GM21447 (cell line): ENCODE measurements at regions not wholly inside any gene's neighbourhood (a gene's known extent, or its start where the extent isn't known, plus 50 kb on each side); places are given as distances from the start of the nearest gene placed in this dataset.
"Not testable (repeated sequence)": the region's sequence is repeated elsewhere in the genome, so short reads cannot be mapped to it uniquely, and the experiment has no call there.

Source experiments
- ATAC-seq: cut with Tn5 transposase; IDR thresholded peaks from one replicate; pipeline ENCODE4 v1.9.1; 2021; ENCODE audit not compliant: unreplicated experiment

GRCh38 chr15:20348291-20348899 is 193.2 kb downstream of the GOLGA6L6 start:
- no peak for ATAC-seq

GRCh38 chr15:20346082-20346805 is 195.4 kb downstream of the GOLGA6L6 start:
- ATAC-seq = no peak

- ATAC-seq = no peak
These were observed 196.1 kb downstream of the GOLGA6L6 start for GRCh38 chr15:20345401-20345958.

GRCh38 chr15:20344601-20345400 is 196.8 kb downstream of the GOLGA6L6 start:
- no peak for ATAC-seq

GRCh38 chr15:20343395-20344211 is 198.0 kb downstream of the GOLGA6L6 start:
- not testable (repeated sequence) for ATAC-seq

GRCh38 chr15:20342601-20343394 is 198.8 kb downstream of the GOLGA6L6 start:
- not testable (repeated sequence) for ATAC-seq

- no peak for ATAC-seq
These were observed 199.5 kb downstream of the GOLGA6L6 start for GRCh38 chr15:20341901-20342600.

GRCh38 chr15:20340931-20341661 is 200.5 kb downstream of the GOLGA6L6 start:
- no peak for ATAC-seq

- no peak for ATAC-seq
These were observed 201.2 kb downstream of the GOLGA6L6 start for GRCh38 chr15:20340331-20340811.

GRCh38 chr15:20339086-20339791 is 202.4 kb downstream of the GOLGA6L6 start:
- ATAC-seq = not testable (repeated sequence)

- not testable (repeated sequence) for ATAC-seq
These were observed 202.9 kb downstream of the GOLGA6L6 start for GRCh38 chr15:20338671-20339070.

- ATAC-seq = not testable (repeated sequence)
These were observed 204.4 kb downstream of the GOLGA6L6 start for GRCh38 chr15:20337238-20337637.

GRCh38 chr15:20334451-20334850 is 207.1 kb downstream of the GOLGA6L6 start:
- ATAC-seq = not testable (repeated sequence)

GRCh38 chr15:20325751-20326150 is 215.8 kb downstream of the GOLGA6L6 start:
- ATAC-seq = not testable (repeated sequence)

GRCh38 chr15:20317132-20317531 is 224.5 kb downstream of the GOLGA6L6 start:
- not testable (repeated sequence) for ATAC-seq

- ATAC-seq = not testable (repeated sequence)
These were observed 230.5 kb downstream of the GOLGA6L6 start for GRCh38 chr15:20311014-20311680.

- ATAC-seq = no peak
These were observed 231.0 kb downstream of the GOLGA6L6 start for GRCh38 chr15:20310603-20311002.
